Endothelial cell of umbilical vein (primary cell): ENCODE measurements at regions not wholly inside any gene's neighbourhood (a gene's known extent, or its start where the extent isn't known, plus 50 kb on each side); places are given as distances from the start of the nearest gene placed in this dataset.

Experiments
- BruUV-seq: library from RNA; stranded (reverse); fragments of 400-500 nt; replicated peaks from 2 replicates; lab custom pipeline; 2021; lab: Mats Ljungman, UMichigan
- CTCF ChIA-PET: fragments of 300-600, 350-600 bp; sonication (Branson Sonifier 250); formaldehyde crosslinking; loops from one replicate; lab custom pipeline; 2021; ENCODE audit warnings: antibody characterized with exemption, inconsistent platforms; lab: Charles Lee
- POLR2A ChIA-PET: fragments of 300-600, 350-600 bp; sonication (Branson Sonifier 250); formaldehyde crosslinking; loops from one replicate; lab custom pipeline; 2021; ENCODE audit warnings: antibody characterized with exemption, inconsistent platforms; lab: Charles Lee
- DNase-seq: peaks from one replicate; pipeline ENCODE4 v3.0.0-alpha.2; 2011; ENCODE audit warnings: low read depth, low spot score
- FAIRE-seq: peaks from 2 replicates; lab custom pipeline; 2011; peaks lifted over from hg19 to GRCh38; lab: Jason Lieb, UNC
- H2AFZ ChIP-seq: 2 replicates; pipeline ENCODE4 v1.6.0; 2012; ENCODE audit warnings: low read depth, low read length, control low read depth, inconsistent platforms
- H3K27ac ChIP-seq: 2 replicates; pipeline ENCODE4 v1.5.1; 2011; ENCODE audit warnings: low read depth, mild to moderate bottlenecking, control low read depth, low read length, moderate library complexity; ENCODE audit not compliant: insufficient read depth
- H3K27me3 ChIP-seq, 2 experiments: 2 replicates each; pipeline versions ENCODE4 v1.6.0 to v1.6.1; 2011; ENCODE audit warnings: low read length in 2 of 2, mixed read lengths in 1 of 2; ENCODE audit not compliant: control insufficient read depth in 2 of 2, insufficient read depth in 2 of 2
- H3K36me3 ChIP-seq, 2 experiments: 2 replicates in 1 of 2; 3 replicates in 1 of 2; pipeline ENCODE4 v1.5.1; 2011; ENCODE audit warnings: low read length in 2 of 2, mild to moderate bottlenecking in 1 of 2, moderate library complexity in 1 of 2; ENCODE audit not compliant: control insufficient read depth in 2 of 2, insufficient read depth in 2 of 2; ENCODE audit errors: extremely low read depth in 1 of 2
- H3K4me1 ChIP-seq: 3 replicates; pipeline ENCODE4 v1.5.1; 2011; ENCODE audit warnings: mild to moderate bottlenecking, low read length; ENCODE audit not compliant: control insufficient read depth, insufficient read depth; ENCODE audit errors: extremely low read depth
- H3K4me2 ChIP-seq: 2 replicates; pipeline ENCODE4 v1.6.1; 2011; ENCODE audit warnings: low read length, control low read depth, mixed read lengths; ENCODE audit not compliant: insufficient read depth
- H3K4me3 ChIP-seq, 3 experiments: fragments of 200-600 bp in 1 of 3; sonication (generic), shearing (Covaris generic) in 1 of 3; replicated peaks in 1 of 3; 2 replicates each; pipeline ENCODE4 v1.5.1; 2011 to 2016; ENCODE audit warnings: control low read depth in 3 of 3, low read length in 3 of 3, mild to moderate bottlenecking in 2 of 3, inconsistent platforms in 1 of 3, low read depth in 1 of 3, moderate library complexity in 1 of 3; ENCODE audit not compliant: insufficient read depth in 1 of 3
- H3K79me2 ChIP-seq: 2 replicates; pipeline ENCODE4 v1.6.0; 2012; ENCODE audit warnings: low read length, inconsistent platforms; ENCODE audit not compliant: control insufficient read depth, insufficient read depth
- H3K9ac ChIP-seq: replicated peaks from 2 replicates; pipeline ENCODE3; 2011; ENCODE audit warnings: low read length, control low read depth; ENCODE audit not compliant: insufficient read depth; ENCODE audit errors: extremely low read depth
- H3K9me1 ChIP-seq: replicated peaks from 3 replicates; pipeline ENCODE4 v1.6.0; 2011; ENCODE audit warnings: mild to moderate bottlenecking, low read length; ENCODE audit not compliant: control insufficient read depth, insufficient read depth; ENCODE audit errors: extremely low read depth
- H3K9me3 ChIP-seq: replicated peaks from 2 replicates; pipeline ENCODE4 v1.5.1; 2012; ENCODE audit warnings: low read length, inconsistent platforms; ENCODE audit not compliant: control insufficient read depth, insufficient read depth
- H4K20me1 ChIP-seq: replicated peaks from 2 replicates; pipeline ENCODE3; 2011; ENCODE audit warnings: mild to moderate bottlenecking, low read length; ENCODE audit not compliant: control insufficient read depth, insufficient read depth; ENCODE audit errors: extremely low read depth
- CTCF ChIP-seq, 2 donors: IDR thresholded peaks; 1 replicate in 1 of 2; 2 replicates in 1 of 2; pipeline ENCODE4 v1.5.1; 2011; ENCODE audit warnings: low read length in 2 of 2, mild to moderate bottlenecking in 2 of 2, moderate library complexity in 2 of 2, control low read depth in 1 of 2, inconsistent platforms in 1 of 2, low read depth in 1 of 2; ENCODE audit not compliant: insufficient read depth in 1 of 2; ENCODE audit errors: extremely low read depth in 1 of 2
- EZH2 ChIP-seq: IDR thresholded peaks from 2 replicates; pipeline ENCODE4 v1.6.1; 2012; ENCODE audit warnings: borderline replicate concordance, low read depth, mild to moderate bottlenecking, moderate library complexity, low read length, inconsistent platforms; ENCODE audit not compliant: severe bottlenecking
- FOS ChIP-seq: IDR thresholded peaks from 2 replicates; pipeline ENCODE4 v1.6.1; 2011; ENCODE audit warnings: mild to moderate bottlenecking, low read length, moderate library complexity, borderline replicate concordance; ENCODE audit not compliant: insufficient read depth
- GATA2 ChIP-seq: IDR thresholded peaks from 2 replicates; pipeline ENCODE4 v1.7.0; 2011; ENCODE audit warnings: low read depth, mild to moderate bottlenecking, moderate library complexity, mixed read lengths, low read length; ENCODE audit not compliant: insufficient read length, insufficient read depth
- MAX ChIP-seq: IDR thresholded peaks from 2 replicates; pipeline ENCODE4 v1.6.1; 2011; ENCODE audit not compliant: insufficient read depth, insufficient read length
- POLR2AphosphoS5 ChIP-seq: IDR thresholded peaks from 2 replicates; pipeline ENCODE4 v1.6.1; 2012; ENCODE audit warnings: low read depth, mild to moderate bottlenecking, control low read depth, low read length, moderate library complexity; ENCODE audit not compliant: insufficient read depth
- dilution Hi-C: fragments of 300-500 bp; cut with MboI; formaldehyde crosslinking; loops from one replicate; pipeline ENCODE4 v1.15.0; 2019; ENCODE audit warnings: low sequenced_read_pairs; ENCODE audit not compliant: extremely low pct_ligation_motif_present
- intact Hi-C: fragments of 100-400 bp; cut with micrococcal nuclease; formaldehyde crosslinking; loops from one replicate; pipeline ENCODE4 v1.10.0; 2022

GRCh38 chr19:30315159-30315558, 57.0 kb upstream of the ZNF536 start:
- no peak for FAIRE-seq
- Histone ChIP-seq H4K20me1 (no peaks in the 10 kb centered on the region), H3K79me2 (no peaks in the 10 kb centered on the region), H3K36me3 (no peaks in the 10 kb centered on the region), H3K9me1 (no peaks in the 10 kb centered on the region), H3K4me3 (no peak overlapping the region), H3K4me2 (no peak overlapping the region), H3K9me3 (peaks cover 3% of the 10 kb centered on the region), H2AFZ (no peak overlapping the region), H3K27me3 (no peaks in the 10 kb centered on the region), H3K9ac (no peak overlapping the region), H3K4me1 (no peaks in the 10 kb centered on the region), H3K27ac (no peak overlapping the region)
- CTCF ChIA-PET, result no interaction called here
- POLR2A ChIA-PET, result no interaction called here
- TF ChIP-seq EZH2 (no peak), POLR2AphosphoS5 (no peak), MAX (no peak), FOS (no peak), GATA2 (no peak), CTCF (IDR thresholded peaks at IDR 0.05; ENCODE audit: extremely low read depth in 1 of 2, insufficient read depth in 1 of 2, low read depth in 1 of 2, low read length in 2 of 2) (no peak)
- BruUV-seq, result no TSS peak
- dilution Hi-C loops (no loop called here), intact Hi-C loops (no loop called here)
- no peak for DNase-seq
